ENCODE measurements at regions not wholly inside any gene's neighbourhood (a gene's known extent, or its start where the extent isn't known, plus 50 kb on each side); places are given as distances from the start of the nearest gene placed in this dataset.

DNA sequence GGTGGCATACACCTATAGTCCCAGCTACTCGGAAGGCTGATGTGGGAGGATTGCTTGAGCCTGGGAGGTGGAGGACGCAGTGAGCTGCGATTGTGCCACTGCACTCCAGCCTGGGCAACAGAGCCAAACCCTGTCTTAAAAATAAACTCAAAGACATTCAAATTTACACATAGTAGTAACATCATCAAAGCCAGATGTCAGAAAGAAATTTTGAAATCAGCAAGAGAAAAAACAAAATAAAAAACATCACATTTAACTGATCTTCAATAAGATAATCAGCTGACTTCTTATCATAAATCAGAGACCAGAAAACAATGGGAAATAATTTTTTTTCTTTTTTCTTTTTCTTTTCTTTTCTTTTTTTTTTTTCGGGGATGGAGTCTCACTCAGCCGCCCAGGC lies 78.9 kb upstream of the ZCCHC13 start:
- H3K27me3 ChIP-seq (ENCODE audit: insufficient read depth, low read length) = no peaks in the 10 kb centered on the region
- no peak overlapping the region for H3K4me2 ChIP-seq (ENCODE audit: insufficient read depth, low read length)
- H4K20me1 ChIP-seq (ENCODE audit: insufficient read depth, low read length) = peaks cover 3% of the 10 kb centered on the region
- DNase-seq (ENCODE audit: insufficient read length, low spot score, missing footprints) = no peak
- H3K36me3 ChIP-seq (ENCODE audit: insufficient read depth, low read length) = peaks cover 5% of the 10 kb centered on the region
- no peak overlapping the region for H3K4me3 ChIP-seq (ENCODE audit: insufficient read depth, low read length)
- TF ChIP-seq, protein P1, sequence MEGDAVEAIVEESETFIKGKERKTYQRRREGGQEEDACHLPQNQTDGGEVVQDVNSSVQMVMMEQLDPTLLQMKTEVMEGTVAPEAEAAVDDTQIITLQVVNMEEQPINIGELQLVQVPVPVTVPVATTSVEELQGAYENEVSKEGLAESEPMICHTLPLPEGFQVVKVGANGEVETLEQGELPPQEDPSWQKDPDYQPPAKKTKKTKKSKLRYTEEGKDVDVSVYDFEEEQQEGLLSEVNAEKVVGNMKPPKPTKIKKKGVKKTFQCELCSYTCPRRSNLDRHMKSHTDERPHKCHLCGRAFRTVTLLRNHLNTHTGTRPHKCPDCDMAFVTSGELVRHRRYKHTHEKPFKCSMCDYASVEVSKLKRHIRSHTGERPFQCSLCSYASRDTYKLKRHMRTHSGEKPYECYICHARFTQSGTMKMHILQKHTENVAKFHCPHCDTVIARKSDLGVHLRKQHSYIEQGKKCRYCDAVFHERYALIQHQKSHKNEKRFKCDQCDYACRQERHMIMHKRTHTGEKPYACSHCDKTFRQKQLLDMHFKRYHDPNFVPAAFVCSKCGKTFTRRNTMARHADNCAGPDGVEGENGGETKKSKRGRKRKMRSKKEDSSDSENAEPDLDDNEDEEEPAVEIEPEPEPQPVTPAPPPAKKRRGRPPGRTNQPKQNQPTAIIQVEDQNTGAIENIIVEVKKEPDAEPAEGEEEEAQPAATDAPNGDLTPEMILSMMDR (IDR thresholded peaks at IDR 0.05; ENCODE audit: extremely low read depth, low read depth, low read length) = no peak
- no peak overlapping the region for H2AFZ ChIP-seq (ENCODE audit: low read length)
- H3K79me2 ChIP-seq (ENCODE audit: insufficient read depth, low read length) = peaks cover 2% of the 10 kb centered on the region
- H3K4me1 ChIP-seq (ENCODE audit: insufficient read depth, low read length) = no peaks in the 10 kb centered on the region
- H3K9me3 ChIP-seq (ENCODE audit: low read depth, low read length) = no peaks in the 10 kb centered on the region
- no peak overlapping the region for H3K27ac ChIP-seq (ENCODE audit: low read depth, low read length)

GRCh38 chrX:74220277-74220676 lies 83.7 kb upstream of the ZCCHC13 start:
- no peak for DNase-seq (ENCODE audit: insufficient read length, low spot score, missing footprints)
- Histone ChIP-seq H3K9me3 (ENCODE audit: low read depth, low read length) (no peaks in the 10 kb centered on the region), H3K27ac (ENCODE audit: low read depth, low read length) (no peak overlapping the region), H3K36me3 (ENCODE audit: insufficient read depth, low read length) (peaks cover 9% of the 10 kb centered on the region), H4K20me1 (ENCODE audit: insufficient read depth, low read length) (peaks cover 3% of the 10 kb centered on the region), H3K27me3 (ENCODE audit: insufficient read depth, low read length) (no peaks in the 10 kb centered on the region), H2AFZ (ENCODE audit: low read length) (no peak overlapping the region), H3K4me2 (ENCODE audit: insufficient read depth, low read length) (no peak overlapping the region), H3K4me1 (ENCODE audit: insufficient read depth, low read length) (no peaks in the 10 kb centered on the region), H3K4me3 (ENCODE audit: insufficient read depth, low read length) (no peak overlapping the region), H3K79me2 (ENCODE audit: insufficient read depth, low read length) (peaks cover 2% of the 10 kb centered on the region)
- TF ChIP-seq, protein P1 (IDR thresholded peaks at IDR 0.05; ENCODE audit: extremely low read depth, low read depth, low read length) = no peak

GRCh38 chrX:74218895-74219294 lies 85.1 kb upstream of the ZCCHC13 start:
- Histone ChIP-seq H3K9me3 (ENCODE audit: low read depth, low read length) (no peaks in the 10 kb centered on the region), H3K4me1 (ENCODE audit: insufficient read depth, low read length) (no peaks in the 10 kb centered on the region), H3K27me3 (ENCODE audit: insufficient read depth, low read length) (no peaks in the 10 kb centered on the region), H2AFZ (ENCODE audit: low read length) (no peak overlapping the region), H3K36me3 (ENCODE audit: insufficient read depth, low read length) (peaks cover 4% of the 10 kb centered on the region), H3K4me3 (ENCODE audit: insufficient read depth, low read length) (no peak overlapping the region), H3K4me2 (ENCODE audit: insufficient read depth, low read length) (no peak overlapping the region), H3K27ac (ENCODE audit: low read depth, low read length) (no peak overlapping the region), H4K20me1 (ENCODE audit: insufficient read depth, low read length) (peaks cover 3% of the 10 kb centered on the region), H3K79me2 (ENCODE audit: insufficient read depth, low read length) (peaks cover 2% of the 10 kb centered on the region)
- TF ChIP-seq, protein P1 (IDR thresholded peaks at IDR 0.05; ENCODE audit: extremely low read depth, low read depth, low read length) = no peak
- no peak for DNase-seq (ENCODE audit: insufficient read length, low spot score, missing footprints)

- H3K36me3 ChIP-seq (ENCODE audit: insufficient read depth, low read length) = peaks cover 4% of the 10 kb centered on the region
- no peak overlapping the region for H2AFZ ChIP-seq (ENCODE audit: low read length)
- H3K27ac ChIP-seq (ENCODE audit: low read depth, low read length) = no peak overlapping the region
- H3K79me2 ChIP-seq (ENCODE audit: insufficient read depth, low read length) = peaks cover under 1% of the 10 kb centered on the region
- H3K9me3 ChIP-seq (ENCODE audit: low read depth, low read length) = no peaks in the 10 kb centered on the region
- H3K4me3 ChIP-seq (ENCODE audit: insufficient read depth, low read length) = no peak overlapping the region
- no peak for DNase-seq (ENCODE audit: insufficient read length, low spot score, missing footprints)
- H3K27me3 ChIP-seq (ENCODE audit: insufficient read depth, low read length) = no peaks in the 10 kb centered on the region
- TF ChIP-seq, protein P1 (IDR thresholded peaks at IDR 0.05; ENCODE audit: extremely low read depth, low read depth, low read length) = no peak
- no peaks in the 10 kb centered on the region for H4K20me1 ChIP-seq (ENCODE audit: insufficient read depth, low read length)
- H3K4me2 ChIP-seq (ENCODE audit: insufficient read depth, low read length) = no peak overlapping the region
- H3K4me1 ChIP-seq (ENCODE audit: insufficient read depth, low read length) = no peaks in the 10 kb centered on the region
Observed at GRCh38 chrX:74216421-74216820, 87.6 kb upstream of the ZCCHC13 start.

Data from osteoblast (primary cell).